HepG2 (cell line): ENCODE measurements at regions not wholly inside any gene's neighbourhood (a gene's known extent, or its start where the extent isn't known, plus 50 kb on each side); places are given as distances from the start of the nearest gene placed in this dataset.

Experiments
- ATAC-seq: fragments of 200-7000 bp; cut with Tn5 transposase; 3 replicates; pipeline ENCODE4 v1.9.1; 2020; ENCODE audit warnings: mild to moderate bottlenecking, moderate library complexity
- BruUV-seq: library from RNA; stranded (reverse); fragments of 400-500 nt; replicated peaks from 2 replicates; lab custom pipeline; 2021; lab: Mats Ljungman, UMichigan
- CTCF ChIA-PET: fragments of 300-600 bp; formaldehyde crosslinking; extraction: SDS; loops from one replicate; lab custom pipeline; 2021; ENCODE audit warnings: low total read pairs, inconsistent platforms, low intra/inter-chr PET ratio; lab: Yijun Ruan, JAX
- POLR2A ChIA-PET: fragments of 350-600 bp; sonication (Branson Sonifier 250); formaldehyde crosslinking; loops from one replicate; lab custom pipeline; 2020; ENCODE audit warnings: antibody characterized with exemption, inconsistent platforms; lab: Yijun Ruan, JAX
- DNase-seq: peaks from one replicate; pipeline ENCODE4 v3.0.0-alpha.2; 2015; ENCODE audit warnings: low spot score
- FAIRE-seq: peaks from 3 replicates; lab custom pipeline; 2011; peaks lifted over from hg19 to GRCh38; lab: Jason Lieb, UNC
- H2AFZ ChIP-seq: one replicate; pipeline ENCODE4 v1.6.1; 2011; ENCODE audit warnings: low read length, inconsistent platforms
- H3K27ac ChIP-seq: fragments of 300-600 bp; 3 replicates; pipeline ENCODE4 v1.8.0; 2011; ENCODE audit warnings: mixed run types, mild to moderate bottlenecking, mixed read lengths, low read length, inconsistent platforms; ENCODE audit not compliant: insufficient read depth; ENCODE audit errors: extremely low read length
- H3K27me3 ChIP-seq, 2 experiments: fragments of 200-600 bp in 1 of 2; 2 replicates in 1 of 2; 3 replicates in 1 of 2; pipeline versions ENCODE4 v1.6.0 to v1.8.0; 2011; ENCODE audit warnings: low read length in 2 of 2, mild to moderate bottlenecking in 2 of 2, moderate library complexity in 2 of 2, inconsistent platforms in 1 of 2; ENCODE audit not compliant: insufficient read depth in 2 of 2, control insufficient read depth in 1 of 2
- H3K36me3 ChIP-seq, 2 experiments: fragments of 200-600 bp in 1 of 2; replicated peaks in 1 of 2; 2 replicates in 1 of 2; 3 replicates in 1 of 2; pipeline versions ENCODE4 v1.5.1 to v1.8.0; 2011; ENCODE audit warnings: low read length in 2 of 2, inconsistent platforms in 1 of 2; ENCODE audit not compliant: insufficient read depth in 2 of 2, control insufficient read depth in 1 of 2
- H3K4me1 ChIP-seq: 2 replicates; pipeline ENCODE4 v1.5.1; 2012; ENCODE audit warnings: low read length, inconsistent platforms; ENCODE audit not compliant: insufficient read depth
- H3K4me2 ChIP-seq: 2 replicates; pipeline ENCODE4 v1.6.0; 2011; ENCODE audit warnings: low read depth, low read length, inconsistent platforms
- H3K4me3 ChIP-seq, 3 experiments: fragments of 200-600 bp in 1 of 3; sonication (generic), shearing (Covaris generic) in 1 of 3; replicated peaks in 1 of 3; 2 replicates each; pipeline ENCODE4 v1.5.1; 2011 to 2016; ENCODE audit warnings: low read length in 3 of 3, inconsistent platforms in 2 of 3, low read depth in 2 of 3, mild to moderate bottlenecking in 2 of 3, control low read depth in 1 of 3, mixed read lengths in 1 of 3; ENCODE audit not compliant: insufficient read depth in 1 of 3
- H3K79me2 ChIP-seq: one replicate; pipeline ENCODE4 v1.6.1; 2011; ENCODE audit warnings: low read length, inconsistent platforms; ENCODE audit not compliant: insufficient read depth
- H3K9ac ChIP-seq: 2 replicates; pipeline ENCODE4 v1.6.0; 2011; ENCODE audit warnings: mild to moderate bottlenecking, low read depth, low read length, inconsistent platforms; ENCODE audit not compliant: insufficient read depth
- H3K9me3 ChIP-seq: 2 replicates; pipeline ENCODE4 v1.5.1; 2012; ENCODE audit warnings: mild to moderate bottlenecking, low read length
- H4K20me1 ChIP-seq: 2 replicates; pipeline ENCODE4 v1.6.0; 2011; ENCODE audit warnings: inconsistent platforms, mild to moderate bottlenecking, low read length, moderate library complexity; ENCODE audit not compliant: insufficient read depth
- ARID4A ChIP-seq: sonication (generic); formaldehyde crosslinking; IDR thresholded peaks from 2 replicates; pipeline ENCODE4 v1.5.0; 2020; ENCODE audit warnings: mild to moderate bottlenecking, missing genetic modification reagents, borderline replicate concordance
- BHLHE40 ChIP-seq: IDR thresholded peaks from 2 replicates; pipeline ENCODE4 v1.6.1; 2011; ENCODE audit warnings: low read length, improper control_type of control experiment
- CHCHD3 ChIP-seq: sonication (generic); formaldehyde crosslinking; IDR thresholded peaks from 2 replicates; pipeline ENCODE4 v1.8.0; 2022; ENCODE audit warnings: mild to moderate bottlenecking, missing genetic modification reagents, moderate library complexity
- FOXO1 ChIP-seq: sonication (generic); formaldehyde crosslinking; IDR thresholded peaks from 2 replicates; pipeline ENCODE4 v1.4.0; 2020; ENCODE audit warnings: missing genetic modification reagents
- HDAC1 ChIP-seq: sonication (generic); formaldehyde crosslinking; IDR thresholded peaks from 2 replicates; pipeline ENCODE4 v1.5.1; 2020; ENCODE audit warnings: mild to moderate bottlenecking, missing genetic modification reagents
- JDP2 ChIP-seq: sonication (generic); formaldehyde crosslinking; IDR thresholded peaks from 2 replicates; pipeline ENCODE4 v1.8.1; 2022; ENCODE audit warnings: missing genetic modification reagents, borderline replicate concordance
- LBX2 ChIP-seq: sonication (generic); formaldehyde crosslinking; IDR thresholded peaks from 2 replicates; pipeline ENCODE4 v1.5.0; 2020; ENCODE audit warnings: missing genetic modification reagents, mild to moderate bottlenecking, borderline replicate concordance
- MBNL3 ChIP-seq: fragments of 250-450 bp; sonication (Bioruptor Pico); conservative IDR thresholded peaks from 2 replicates; pipeline ENCODE4 v1.8.0; 2022; ENCODE audit warnings: mild to moderate bottlenecking, inconsistent platforms
- MEIS2 ChIP-seq: sonication (generic); formaldehyde crosslinking; IDR thresholded peaks from 2 replicates; pipeline ENCODE4 v1.9.0; 2021; ENCODE audit warnings: mild to moderate bottlenecking, missing genetic modification reagents
- NFE2L1 ChIP-seq: sonication (generic); formaldehyde crosslinking; IDR thresholded peaks from 2 replicates; pipeline ENCODE4 v1.4.0; 2020; ENCODE audit warnings: missing genetic modification reagents, mild to moderate bottlenecking, borderline replicate concordance
- PAF1 ChIP-seq: IDR thresholded peaks from 2 replicates; pipeline ENCODE4 v1.6.1; 2016; ENCODE audit warnings: missing genetic modification reagents, missing compliant biosample characterization
- REL ChIP-seq: sonication (generic); formaldehyde crosslinking; conservative IDR thresholded peaks from 2 replicates; pipeline ENCODE4 v1.8.0; 2022; ENCODE audit warnings: mild to moderate bottlenecking, missing genetic modification reagents, moderate library complexity
- SP2 ChIP-seq: sonication (generic); formaldehyde crosslinking; IDR thresholded peaks from 2 replicates; pipeline ENCODE4 v1.5.1; 2020; ENCODE audit warnings: mild to moderate bottlenecking, missing genetic modification reagents
- SRY ChIP-seq: sonication (generic); formaldehyde crosslinking; IDR thresholded peaks from 2 replicates; pipeline ENCODE4 v1.8.0; 2022; ENCODE audit warnings: mild to moderate bottlenecking, missing genetic modification reagents
- TRAFD1 ChIP-seq: sonication (generic); formaldehyde crosslinking; IDR thresholded peaks from 2 replicates; pipeline ENCODE4 v1.5.1; 2020; ENCODE audit warnings: missing genetic modification reagents, mild to moderate bottlenecking, borderline replicate concordance
- ZBTB14 ChIP-seq: sonication (generic); formaldehyde crosslinking; IDR thresholded peaks from 2 replicates; pipeline ENCODE4 v1.4.0; 2020; ENCODE audit warnings: missing genetic modification reagents
- ZNF10 ChIP-seq: sonication (generic); formaldehyde crosslinking; IDR thresholded peaks from 2 replicates; pipeline ENCODE4 v1.4.0; 2020; ENCODE audit warnings: mild to moderate bottlenecking, low read depth, missing genetic modification reagents, borderline replicate concordance
- ZNF251 ChIP-seq: sonication (generic); formaldehyde crosslinking; IDR thresholded peaks from 2 replicates; pipeline ENCODE4 v1.9.0; 2021; ENCODE audit warnings: mild to moderate bottlenecking, missing genetic modification reagents
- ZNF3 ChIP-seq: IDR thresholded peaks from 2 replicates; pipeline ENCODE4 v1.7.0; 2017; ENCODE audit warnings: inconsistent platforms
- ZNF432 ChIP-seq: sonication (generic); formaldehyde crosslinking; IDR thresholded peaks from 2 replicates; pipeline ENCODE4 v1.5.0; 2020; ENCODE audit warnings: missing genetic modification reagents, mild to moderate bottlenecking, borderline replicate concordance
- WGBS: methylation state at CpG from one replicate; pipeline ENCODE4 v1.1.6; 2017; ENCODE audit warnings: low lambda C conversion rate; 5-methylcytosine and 5-hydroxymethylcytosine counted together
- in situ Hi-C: cut with HindIII; loops from 2 replicates; pipeline ENCODE4 v1.10.0; 2017; ENCODE audit warnings: low pct_unique_long_range_greater_than_20kb; ENCODE audit not compliant: extremely low pct_ligation_motif_present
- intact Hi-C: fragments of 100-400 bp; cut with micrococcal nuclease; formaldehyde crosslinking; loops from one replicate; pipeline ENCODE4 v1.10.0; 2022; ENCODE audit not compliant: unreplicated experiment

- Histone ChIP-seq H3K4me2 (no peak overlapping the region), H3K79me2 (no peaks in the 10 kb centered on the region), H3K27me3 (no peaks in the 10 kb centered on the region), H4K20me1 (no peaks in the 10 kb centered on the region), H3K36me3 (no peaks in the 10 kb centered on the region), H3K9me3 (0 out of 2 replicates have a peak, but pooled peaks cover 4% of the 10 kb centered on the region), H3K4me1 (no peaks in the 10 kb centered on the region), H2AFZ (no peak overlapping the region), H3K9ac (no peak overlapping the region), H3K4me3 (no peak overlapping the region), H3K27ac (no peak overlapping the region)
- FAIRE-seq (no peak), DNase-seq (no peak), ATAC-seq (no peak)
- ChIA-PET POLR2A (no interaction called here), CTCF (no interaction called here)
- in situ Hi-C loops (no loop called here), intact Hi-C loops (no loop called here)
- WGBS = 29% methylated on average over 3 of the region's 3 CpGs
- TF ChIP-seq FOXO1 (CRISPR knock-in tag) = no peak
- TF ChIP-seq LBX2 (CRISPR knock-in tag) = no peak
- TF ChIP-seq CHCHD3 (CRISPR knock-in tag) = no peak
- TF ChIP-seq ZNF432 (CRISPR knock-in tag) = no peak
- TF ChIP-seq SRY = no peak
- TF ChIP-seq MBNL3 = no peak
- no peak for TF ChIP-seq PAF1 (CRISPR knock-in tag)
- no peak for TF ChIP-seq ZBTB14 (CRISPR knock-in tag)
- no peak for TF ChIP-seq JDP2 (CRISPR knock-in tag)
- no peak for TF ChIP-seq HDAC1 (CRISPR knock-in tag)
- no peak for TF ChIP-seq ZNF251
- TF ChIP-seq ZNF3 (CRISPR knock-in tag) = no peak
- TF ChIP-seq NFE2L1 (CRISPR knock-in tag) = no peak
- no peak for TF ChIP-seq SP2
- TF ChIP-seq MEIS2 (CRISPR knock-in tag) = no peak
- TF ChIP-seq TRAFD1 (CRISPR knock-in tag) = no peak
- no peak for TF ChIP-seq REL (CRISPR knock-in tag)
- no peak for TF ChIP-seq BHLHE40
- TF ChIP-seq ARID4A = no peak
- no peak for TF ChIP-seq ZNF10 (CRISPR knock-in tag)
- no TSS peak for BruUV-seq
These were observed 363.9 kb downstream of the DHX35 start for GRCh38 chr20:39326050-39326449.
